MM.1S (cell line): ENCODE measurements at regions not wholly inside any gene's neighbourhood (a gene's known extent, or its start where the extent isn't known, plus 50 kb on each side); places are given as distances from the start of the nearest gene placed in this dataset.

Experiments
- CTCF ChIP-seq: fragments of 300-600 bp; sonication (generic); IDR thresholded peaks from 2 replicates; pipeline ENCODE4 v1.5.1; 2016; ENCODE audit warnings: antibody characterized with exemption, low read length, mixed read lengths
- EZH2 ChIP-seq: fragments of 300-600 bp; sonication (generic); optimal IDR thresholded peaks from 2 replicates; pipeline ENCODE3; 2017; ENCODE audit warnings: low read depth, mild to moderate bottlenecking, antibody characterized with exemption, low read length, mixed read lengths
- EZH2phosphoT487 ChIP-seq: fragments of 300-600 bp; sonication (generic); IDR thresholded peaks from 2 replicates; pipeline ENCODE4 v1.6.1; 2018; ENCODE audit warnings: antibody characterized with exemption, low read length

- TF ChIP-seq CTCF: no peak
- TF ChIP-seq EZH2: no peak
- no peak for TF ChIP-seq EZH2phosphoT487
Observed at GRCh38 chr17:79272220-79272619, 197.6 kb downstream of the ENGASE start.
